Kidney (tissue), 13 donors: ENCODE measurements at regions not wholly inside any gene's neighbourhood (a gene's known extent, or its start where the extent isn't known, plus 50 kb on each side); places are given as distances from the start of the nearest gene placed in this dataset.

Source experiments
- DNase-seq, 5 donors: peaks; one replicate each; pipeline ENCODE4 v3.0.0-alpha.2; 2013 to 2020
- FAIRE-seq: peaks from 2 replicates; lab custom pipeline; 2012; peaks lifted over from hg19 to GRCh38; lab: Jason Lieb, UNC
- H3K27ac ChIP-seq, 2 donors: one replicate each; pipeline ENCODE4 v1.7.0; 2013; ENCODE audit warnings: low read depth in 2 of 2, low read length in 2 of 2, inconsistent platforms in 1 of 2
- H3K27me3 ChIP-seq: one replicate; pipeline ENCODE4 v1.7.1; 2013; ENCODE audit warnings: low read length, inconsistent platforms; ENCODE audit not compliant: control insufficient read depth, insufficient read depth
- H3K36me3 ChIP-seq, 3 donors: one replicate each; pipeline versions ENCODE4 v1.7.0 to v1.7.1; 2013; ENCODE audit warnings: low read length in 3 of 3, control low read depth in 1 of 3, inconsistent platforms in 1 of 3; ENCODE audit not compliant: insufficient read depth in 3 of 3, control insufficient read depth in 2 of 3
- H3K4me1 ChIP-seq, 3 donors: one replicate each; pipeline versions ENCODE4 v1.7.0 to v1.7.1; 2013; ENCODE audit warnings: low read length in 3 of 3, inconsistent platforms in 1 of 3, low read depth in 1 of 3; ENCODE audit not compliant: control insufficient read depth in 2 of 3, insufficient read depth in 2 of 3
- H3K4me3 ChIP-seq, 3 donors: one replicate each; pipeline versions ENCODE4 v1.7.0 to v1.8.1; 2013; ENCODE audit warnings: low read length in 3 of 3, control low read depth in 1 of 3, inconsistent platforms in 1 of 3
- H3K9ac ChIP-seq, 3 donors: one replicate each; pipeline versions ENCODE4 v1.7.0 to v1.7.1; 2013; ENCODE audit warnings: low read length in 3 of 3, control low read depth in 1 of 3, inconsistent platforms in 1 of 3
- H3K9me3 ChIP-seq, 3 donors: one replicate each; pipeline versions ENCODE4 v1.7.0 to v1.7.1; 2013; ENCODE audit warnings: low read length in 3 of 3, control low read depth in 1 of 3, inconsistent platforms in 1 of 3; ENCODE audit not compliant: control insufficient read depth in 2 of 3, insufficient read depth in 1 of 3
- intact Hi-C: fragments of 100-400 bp; cut with DNase I; formaldehyde crosslinking; loops from one replicate; pipeline ENCODE4 v1.11.1; 2022
- TF ChIP-seq, protein P1 (sequence below): IDR thresholded peaks from 3 replicates; pipeline ENCODE4 v1.5.1; 2012; ENCODE audit warnings: mild to moderate bottlenecking, moderate library complexity, borderline replicate concordance; ENCODE audit not compliant: insufficient read depth; ENCODE audit errors: extremely low read depth
- donor health status: control.
- donor health status: control.
- donor health status: control.
- donor health status: control.
- donor health status: control.
- donor health status: DM: yes; HTN: yes; CAD: no.
- donor health status: Normal renal cell carcinoma (clear cell type).

DNA sequence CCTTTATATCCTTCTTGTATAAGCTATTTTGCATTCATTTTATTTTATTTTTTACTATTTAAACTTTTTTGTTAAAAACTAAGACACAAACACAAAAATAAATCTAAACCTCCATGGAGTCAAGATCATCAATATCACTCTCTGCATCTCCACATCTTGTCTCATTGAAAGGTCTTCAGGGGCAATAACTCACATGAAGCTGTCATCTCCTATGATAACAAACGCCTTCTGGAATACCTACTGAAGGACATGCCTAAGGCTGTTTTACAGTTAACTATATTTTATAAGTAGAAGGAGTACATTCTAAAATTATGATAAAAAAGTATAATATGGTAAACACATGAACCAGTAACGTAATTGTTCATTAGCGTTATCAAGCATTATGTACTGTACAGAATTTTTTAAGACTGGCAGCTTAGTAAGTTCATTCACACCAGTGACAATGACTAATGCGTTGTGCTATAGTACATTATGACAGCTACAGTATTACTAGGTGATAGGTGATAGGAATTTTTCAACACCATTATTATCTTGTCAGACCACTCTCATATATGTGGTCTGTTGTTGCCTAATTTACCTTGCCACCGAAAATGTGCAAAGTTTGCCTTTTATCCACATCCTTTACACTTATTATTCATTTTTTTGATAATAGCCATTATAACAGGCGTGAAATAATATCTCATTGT lies 390.7 kb upstream of the SLITRK1 start:
- DNase-seq (no peak), FAIRE-seq (no peak)
- Histone ChIP-seq H3K4me3 (no peak overlapping the region), H3K4me1 (no peaks in the 10 kb centered on the region), H3K27me3 (no peaks in the 10 kb centered on the region), H3K27ac (no peak overlapping the region), H3K9ac (no peak overlapping the region), H3K9me3 (no peaks in the 10 kb centered on the region), H3K36me3 (no peaks in the 10 kb centered on the region)
- intact Hi-C loops, result no loop called here
- TF ChIP-seq, protein P1, sequence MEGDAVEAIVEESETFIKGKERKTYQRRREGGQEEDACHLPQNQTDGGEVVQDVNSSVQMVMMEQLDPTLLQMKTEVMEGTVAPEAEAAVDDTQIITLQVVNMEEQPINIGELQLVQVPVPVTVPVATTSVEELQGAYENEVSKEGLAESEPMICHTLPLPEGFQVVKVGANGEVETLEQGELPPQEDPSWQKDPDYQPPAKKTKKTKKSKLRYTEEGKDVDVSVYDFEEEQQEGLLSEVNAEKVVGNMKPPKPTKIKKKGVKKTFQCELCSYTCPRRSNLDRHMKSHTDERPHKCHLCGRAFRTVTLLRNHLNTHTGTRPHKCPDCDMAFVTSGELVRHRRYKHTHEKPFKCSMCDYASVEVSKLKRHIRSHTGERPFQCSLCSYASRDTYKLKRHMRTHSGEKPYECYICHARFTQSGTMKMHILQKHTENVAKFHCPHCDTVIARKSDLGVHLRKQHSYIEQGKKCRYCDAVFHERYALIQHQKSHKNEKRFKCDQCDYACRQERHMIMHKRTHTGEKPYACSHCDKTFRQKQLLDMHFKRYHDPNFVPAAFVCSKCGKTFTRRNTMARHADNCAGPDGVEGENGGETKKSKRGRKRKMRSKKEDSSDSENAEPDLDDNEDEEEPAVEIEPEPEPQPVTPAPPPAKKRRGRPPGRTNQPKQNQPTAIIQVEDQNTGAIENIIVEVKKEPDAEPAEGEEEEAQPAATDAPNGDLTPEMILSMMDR, result no peak

DNA sequence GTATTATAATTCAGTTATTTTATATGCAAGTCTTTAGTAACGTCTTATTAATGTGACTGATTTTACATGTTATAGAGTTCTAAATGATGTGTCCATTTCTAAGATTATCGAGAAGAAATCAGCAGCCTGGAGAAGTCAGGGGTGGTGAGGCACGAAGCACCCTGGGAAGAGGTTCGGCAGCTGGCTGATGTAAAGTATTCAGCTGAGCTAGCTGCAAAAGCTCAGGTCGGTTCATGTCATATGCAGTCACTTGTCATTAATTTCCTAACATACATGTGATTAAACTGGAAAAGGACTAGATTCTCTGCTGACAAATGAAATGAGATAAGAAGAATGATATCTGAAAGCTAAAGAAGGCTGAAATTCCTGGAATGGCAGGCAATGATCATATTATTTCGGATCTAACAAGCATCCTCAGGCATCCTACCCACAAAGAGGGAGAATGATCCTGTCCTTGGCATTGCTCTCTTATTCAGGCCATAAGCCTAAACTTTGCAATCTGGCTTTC lies 383.0 kb upstream of the SLITRK1 start:
- TF ChIP-seq, protein P1, result no peak
- no peaks in the 10 kb centered on the region for H3K36me3 ChIP-seq
- intact Hi-C loops, result no loop called here
- no peaks in the 10 kb centered on the region for H3K4me1 ChIP-seq
- H3K4me3 ChIP-seq, result no peak overlapping the region
- no peak overlapping the region for H3K27ac ChIP-seq
- peak in 2 of 5 donors; percentile 4 to 16 for DNase-seq
- H3K27me3 ChIP-seq, result no peaks in the 10 kb centered on the region
- H3K9me3 ChIP-seq, result no peaks in the 10 kb centered on the region
- FAIRE-seq, result no peak
- H3K9ac ChIP-seq, result no peak overlapping the region

DNA sequence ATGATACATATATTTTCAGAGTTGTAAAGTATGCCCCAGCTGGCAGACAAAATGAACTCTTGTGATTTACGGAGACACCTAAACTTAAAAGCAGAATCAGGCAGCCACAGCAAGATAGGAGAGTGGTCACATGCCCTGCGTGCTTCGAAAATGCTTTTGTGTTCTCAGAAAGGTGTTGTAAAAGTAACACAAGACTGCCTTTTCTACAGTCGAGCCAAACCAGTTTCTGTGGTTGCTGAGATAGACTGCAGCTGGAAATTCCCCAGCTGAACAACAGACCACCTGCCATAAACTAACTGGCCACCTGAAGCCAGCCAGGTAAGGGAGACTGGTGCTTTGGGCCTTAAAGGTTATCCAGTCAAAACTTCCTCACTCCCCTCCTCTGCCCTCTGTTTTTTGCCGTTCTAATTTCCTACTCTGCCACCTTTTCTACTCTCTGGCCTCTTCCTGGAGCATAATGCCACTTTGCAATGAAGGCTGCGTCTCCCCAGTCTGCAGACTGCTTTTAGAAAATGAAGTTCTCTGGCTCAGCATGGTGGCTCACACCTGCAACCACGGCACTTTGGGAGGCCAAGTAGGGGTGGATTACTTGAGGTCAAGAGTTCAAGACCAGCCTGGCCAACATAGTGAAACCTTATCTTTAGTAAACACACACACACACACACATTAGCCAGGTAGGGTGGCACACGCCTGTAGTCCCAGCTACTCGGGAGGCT lies 381.2 kb upstream of the SLITRK1 start:
- no peak overlapping the region for H3K4me3 ChIP-seq
- no peak overlapping the region for H3K9ac ChIP-seq
- no peaks in the 10 kb centered on the region for H3K27me3 ChIP-seq
- intact Hi-C loops, result no loop called here
- no peaks in the 10 kb centered on the region for H3K9me3 ChIP-seq
- FAIRE-seq, result no peak
- no peak overlapping the region for H3K27ac ChIP-seq
- H3K36me3 ChIP-seq, result no peaks in the 10 kb centered on the region
- no peaks in the 10 kb centered on the region for H3K4me1 ChIP-seq
- peak in 1 of 5 donors; percentile 6 for DNase-seq
- TF ChIP-seq, protein P1, result no peak
